B cell (primary cell): ENCODE measurements at regions not wholly inside any gene's neighbourhood (a gene's known extent, or its start where the extent isn't known, plus 50 kb on each side); places are given as distances from the start of the nearest gene placed in this dataset.

Source experiments
- EZH2 ChIP-seq: IDR thresholded peaks from 2 replicates; pipeline ENCODE4 v1.6.1; 2012; ENCODE audit warnings: borderline replicate concordance, low read depth, mild to moderate bottlenecking, moderate library complexity, low read length; ENCODE audit not compliant: insufficient read depth, poor library complexity, severe bottlenecking
- TF ChIP-seq, protein P1 (sequence below): fragments of 200-600 bp; IDR thresholded peaks from one replicate; pipeline ENCODE4 v1.8.0; 2022; ENCODE audit warnings: antibody characterized with exemption, mild to moderate bottlenecking

GRCh38 chr2:81523344-81523743 is 1218.8 kb upstream of the LRRTM1 start:
- TF ChIP-seq, protein P1, sequence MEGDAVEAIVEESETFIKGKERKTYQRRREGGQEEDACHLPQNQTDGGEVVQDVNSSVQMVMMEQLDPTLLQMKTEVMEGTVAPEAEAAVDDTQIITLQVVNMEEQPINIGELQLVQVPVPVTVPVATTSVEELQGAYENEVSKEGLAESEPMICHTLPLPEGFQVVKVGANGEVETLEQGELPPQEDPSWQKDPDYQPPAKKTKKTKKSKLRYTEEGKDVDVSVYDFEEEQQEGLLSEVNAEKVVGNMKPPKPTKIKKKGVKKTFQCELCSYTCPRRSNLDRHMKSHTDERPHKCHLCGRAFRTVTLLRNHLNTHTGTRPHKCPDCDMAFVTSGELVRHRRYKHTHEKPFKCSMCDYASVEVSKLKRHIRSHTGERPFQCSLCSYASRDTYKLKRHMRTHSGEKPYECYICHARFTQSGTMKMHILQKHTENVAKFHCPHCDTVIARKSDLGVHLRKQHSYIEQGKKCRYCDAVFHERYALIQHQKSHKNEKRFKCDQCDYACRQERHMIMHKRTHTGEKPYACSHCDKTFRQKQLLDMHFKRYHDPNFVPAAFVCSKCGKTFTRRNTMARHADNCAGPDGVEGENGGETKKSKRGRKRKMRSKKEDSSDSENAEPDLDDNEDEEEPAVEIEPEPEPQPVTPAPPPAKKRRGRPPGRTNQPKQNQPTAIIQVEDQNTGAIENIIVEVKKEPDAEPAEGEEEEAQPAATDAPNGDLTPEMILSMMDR: no peak
- TF ChIP-seq EZH2: no peak
